ENCODE measurements at regions not wholly inside any gene's neighbourhood (a gene's known extent, or its start where the extent isn't known, plus 50 kb on each side); places are given as distances from the start of the nearest gene placed in this dataset.

DNA sequence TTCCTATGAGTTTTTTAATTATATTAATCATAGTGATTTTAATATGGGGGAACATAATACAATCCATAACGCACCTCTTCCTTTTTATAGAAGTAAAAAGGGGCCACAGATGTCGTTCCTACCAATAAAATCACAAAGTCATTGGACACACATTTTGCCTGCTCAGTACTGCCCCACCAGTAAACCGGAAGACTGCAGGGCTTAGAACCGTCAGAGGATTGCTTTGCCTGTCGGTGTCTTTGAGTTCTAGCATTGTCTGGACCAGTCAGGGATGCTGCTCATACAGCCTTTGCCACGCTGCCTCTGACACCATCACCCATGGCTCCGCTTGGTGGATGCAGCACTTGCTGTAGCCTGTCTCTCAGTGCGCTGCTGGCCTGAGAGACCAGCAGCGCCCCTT, 853.6 kb downstream of the C6orf118 start:
- intact Hi-C loops (cut with DNase I) = no loop called here
- H3K36me3 ChIP-seq = no peaks in the 10 kb centered on the region
- DNase-seq (ENCODE audit: extremely low spot score in 2 of 2) = no peak

GRCh38 chr6:164453835-164454234, 855.6 kb downstream of the C6orf118 start:
- H3K9me3 ChIP-seq = no peaks in the 10 kb centered on the region
- no peak overlapping the region for H3K4me3 ChIP-seq
- no peak for DNase-seq (ENCODE audit: extremely low spot score in 2 of 2)
- intact Hi-C loops (cut with DNase I) = no loop called here
- no peak overlapping the region for H3K27ac ChIP-seq
- H3K36me3 ChIP-seq = no peaks in the 10 kb centered on the region
- TF ChIP-seq POLR2A (IDR thresholded peaks at IDR 0.05) (no peak), POLR2AphosphoS5 (IDR thresholded peaks at IDR 0.05; ENCODE audit: insufficient read depth in 1 of 2, low read depth in 1 of 2) (no peak), CTCF (IDR thresholded peaks at IDR 0.05) (no peak)
- H3K4me1 ChIP-seq = no peaks in the 10 kb centered on the region
- H3K27me3 ChIP-seq = no peaks in the 10 kb centered on the region

More for the DNA sequence above, 853.6 kb downstream of the C6orf118 start:
- TF ChIP-seq CTCF (IDR thresholded peaks at IDR 0.05) = no peak
- TF ChIP-seq POLR2A (IDR thresholded peaks at IDR 0.05) = no peak
- TF ChIP-seq POLR2AphosphoS5 (IDR thresholded peaks at IDR 0.05; ENCODE audit: insufficient read depth in 1 of 2, low read depth in 1 of 2) = no peak
- Histone ChIP-seq H3K4me1 (no peaks in the 10 kb centered on the region), H3K27me3 (no peaks in the 10 kb centered on the region), H3K4me3 (no peak overlapping the region), H3K27ac (no peak overlapping the region), H3K9me3 (no peaks in the 10 kb centered on the region)

DNA sequence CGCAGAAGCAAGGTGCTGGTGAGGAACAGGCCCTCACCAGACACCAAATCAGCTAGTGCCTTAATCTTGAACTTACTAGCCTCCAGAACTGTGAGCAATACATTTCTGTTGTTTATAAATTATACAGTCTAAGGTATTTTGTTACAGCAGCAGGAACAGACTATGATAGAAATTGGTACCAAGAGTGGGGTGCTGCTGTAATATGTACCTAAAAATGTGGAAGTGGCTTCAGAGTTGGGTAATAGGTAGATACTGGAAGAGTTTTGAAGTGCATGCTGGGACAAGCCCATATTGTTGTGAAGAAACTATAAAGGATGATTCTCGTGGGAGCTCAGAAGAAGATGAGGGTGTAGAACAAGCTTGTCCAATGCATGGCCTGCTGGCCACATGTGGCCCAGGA, 866.8 kb downstream of the C6orf118 start:
- H3K4me1 ChIP-seq = no peaks in the 10 kb centered on the region
- TF ChIP-seq POLR2AphosphoS5 (IDR thresholded peaks at IDR 0.05; ENCODE audit: insufficient read depth in 1 of 2, low read depth in 1 of 2) = no peak
- TF ChIP-seq POLR2A (IDR thresholded peaks at IDR 0.05) = no peak
- TF ChIP-seq CTCF (IDR thresholded peaks at IDR 0.05) = no peak
- DNase-seq (ENCODE audit: extremely low spot score in 2 of 2) = no peak
- no peak overlapping the region for H3K4me3 ChIP-seq
- H3K9me3 ChIP-seq = no peaks in the 10 kb centered on the region
- H3K27ac ChIP-seq = no peak overlapping the region
- intact Hi-C loops (cut with DNase I) = no loop called here
- H3K36me3 ChIP-seq = no peaks in the 10 kb centered on the region
- no peaks in the 10 kb centered on the region for H3K27me3 ChIP-seq

DNA sequence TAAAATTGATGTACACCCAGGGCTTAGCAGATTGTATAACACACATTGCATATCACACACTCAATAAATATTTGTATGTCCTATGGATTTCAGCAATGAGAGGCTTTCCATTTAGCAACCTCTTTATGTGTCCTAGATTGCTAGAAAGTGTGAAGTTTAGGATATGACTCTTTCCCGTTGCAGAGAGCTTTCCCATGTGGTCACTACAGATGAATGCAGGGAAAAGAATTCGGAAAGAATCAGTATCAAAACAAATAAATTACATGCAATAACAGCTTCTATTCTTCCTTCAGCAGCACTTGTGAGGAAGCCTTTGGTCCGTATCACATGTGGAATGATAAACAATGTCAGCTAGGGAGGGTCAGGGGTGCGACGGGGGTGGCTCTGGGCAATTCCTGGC, 870.1 kb downstream of the C6orf118 start:
- no peak for TF ChIP-seq POLR2AphosphoS5 (IDR thresholded peaks at IDR 0.05; ENCODE audit: insufficient read depth in 1 of 2, low read depth in 1 of 2)
- TF ChIP-seq POLR2A (IDR thresholded peaks at IDR 0.05) = no peak
- no peaks in the 10 kb centered on the region for H3K36me3 ChIP-seq
- H3K4me1 ChIP-seq = no peaks in the 10 kb centered on the region
- H3K27ac ChIP-seq = no peak overlapping the region
- DNase-seq (ENCODE audit: extremely low spot score in 2 of 2) = no peak
- no peaks in the 10 kb centered on the region for H3K27me3 ChIP-seq
- H3K4me3 ChIP-seq = no peak overlapping the region
- intact Hi-C loops (cut with DNase I) = no loop called here
- no peaks in the 10 kb centered on the region for H3K9me3 ChIP-seq

DNA sequence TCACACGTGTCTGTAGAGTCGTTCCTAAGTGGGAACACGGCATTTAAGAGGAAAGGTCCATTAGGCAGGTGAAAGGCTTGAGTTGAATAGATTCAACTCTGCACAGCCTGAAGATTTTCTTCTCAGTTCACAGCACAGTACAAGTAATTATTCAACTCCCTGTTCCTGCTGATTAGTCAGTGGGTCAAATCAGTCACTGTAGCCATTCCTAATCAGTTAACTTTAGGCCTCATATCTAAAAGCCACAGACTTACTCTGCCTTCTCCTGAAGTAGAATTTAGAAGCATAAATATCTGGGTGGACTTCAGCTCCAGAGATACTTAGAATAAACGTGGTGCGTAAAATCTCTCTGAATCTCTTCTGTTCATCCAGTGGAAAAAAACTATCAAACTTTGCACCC, 872.4 kb downstream of the C6orf118 start:
- H3K4me1 ChIP-seq = no peaks in the 10 kb centered on the region
- H3K27me3 ChIP-seq = no peaks in the 10 kb centered on the region
- TF ChIP-seq POLR2A (IDR thresholded peaks at IDR 0.05) (no peak), CTCF (IDR thresholded peaks at IDR 0.05) (no peak), POLR2AphosphoS5 (IDR thresholded peaks at IDR 0.05; ENCODE audit: insufficient read depth in 1 of 2, low read depth in 1 of 2) (no peak)
- no peaks in the 10 kb centered on the region for H3K36me3 ChIP-seq
- no peak overlapping the region for H3K4me3 ChIP-seq
- intact Hi-C loops (cut with DNase I) = no loop called here
- H3K9me3 ChIP-seq = no peaks in the 10 kb centered on the region
- no peak overlapping the region for H3K27ac ChIP-seq
- no peak for DNase-seq (ENCODE audit: extremely low spot score in 2 of 2)
